Right ventricle myocardium inferior (tissue), 1 donor: ENCODE measurements at regions not wholly inside any gene's neighbourhood (a gene's known extent, or its start where the extent isn't known, plus 50 kb on each side); places are given as distances from the start of the nearest gene placed in this dataset.

Experiments
- ATAC-seq: fragments of 200-7000 bp; cut with Tn5 transposase; one replicate; pipeline ENCODE4 v1.9.1; 2020; ENCODE audit warnings: mild to moderate bottlenecking, moderate library complexity
- DNase-seq: peaks from one replicate; pipeline ENCODE4 v3.0.0; 2021; ENCODE audit errors: missing footprints
- intact Hi-C: fragments of 100-400 bp; cut with DNase I; formaldehyde crosslinking; loops from one replicate; pipeline ENCODE4 v1.11.0; 2022
- donor health status: DM: no; HTN: yes; CAD: no; lungs with severe emphysema.

- intact Hi-C loops = loop anchor here (5.0 kb wide), 1 partner anchor 47 kb away; no protein-coding TSS in a partner anchor
- no peak for ATAC-seq
- DNase-seq = peak; percentile 30
Observed at GRCh38 chr9:121550041-121550440, 50.4 kb upstream of the GGTA1 start.

- intact Hi-C loops = loop anchor here (5.0 kb wide), 1 partner anchor 46 kb away; no protein-coding TSS in a partner anchor
- DNase-seq (peak; percentile 88), ATAC-seq (peak; percentile 51)
Observed at GRCh38 chr9:121550569-121551512, 51.2 kb upstream of the GGTA1 start.

- intact Hi-C loops = loop anchor here (5.0 kb wide), 1 partner anchor 45 kb away; no protein-coding TSS in a partner anchor
Observed at GRCh38 chr9:121551985-121552753, 52.5 kb upstream of the GGTA1 start.

DNA sequence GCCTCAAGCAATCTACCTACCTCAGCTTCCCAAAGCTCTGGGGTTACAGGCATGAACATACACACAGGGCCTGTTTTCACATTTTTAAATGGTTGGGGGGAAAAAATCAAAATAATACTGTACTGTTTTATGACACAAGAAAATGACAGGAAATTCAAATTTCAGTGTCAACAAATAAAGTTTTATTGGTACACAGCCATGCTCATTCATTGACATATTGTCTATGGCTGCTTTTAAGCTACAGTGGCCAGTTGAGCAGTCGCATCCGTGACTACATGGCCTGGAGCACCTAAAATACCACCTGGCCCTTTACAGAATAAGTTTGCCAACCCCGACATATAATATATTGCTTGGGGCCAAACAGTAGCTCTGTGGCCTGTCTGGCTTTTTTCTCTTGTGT is 56.4 kb upstream of the GGTA1 start:
- no peak for ATAC-seq
- intact Hi-C loops = no loop called here
- DNase-seq = no peak

More at GRCh38 chr9:121551985-121552753, 52.5 kb upstream of the GGTA1 start:
- DNase-seq (peak; percentile 25), ATAC-seq (no peak)

DNA sequence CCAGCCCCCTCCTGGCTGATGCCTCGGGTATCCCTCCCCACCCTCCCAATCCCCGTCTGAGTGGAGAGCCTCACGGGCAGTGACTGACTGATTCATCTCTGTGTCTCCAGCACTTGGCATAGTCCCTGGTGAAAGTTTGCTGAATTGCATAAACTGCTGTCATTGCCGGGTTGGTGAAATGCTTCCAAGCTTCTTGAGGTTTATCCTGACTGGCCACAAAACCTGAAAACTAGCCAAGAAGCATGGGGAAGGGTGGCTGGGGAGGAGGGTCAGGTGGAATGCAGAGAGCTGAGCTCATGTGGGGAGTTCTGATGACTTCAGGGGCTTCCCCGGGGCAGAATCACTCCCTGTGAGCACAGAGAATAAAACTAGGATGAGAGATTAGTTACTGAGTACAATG is 56.9 kb upstream of the GGTA1 start:
- ATAC-seq (peak; percentile 58), DNase-seq (peak; percentile 32)
- intact Hi-C loops = no loop called here

DNA sequence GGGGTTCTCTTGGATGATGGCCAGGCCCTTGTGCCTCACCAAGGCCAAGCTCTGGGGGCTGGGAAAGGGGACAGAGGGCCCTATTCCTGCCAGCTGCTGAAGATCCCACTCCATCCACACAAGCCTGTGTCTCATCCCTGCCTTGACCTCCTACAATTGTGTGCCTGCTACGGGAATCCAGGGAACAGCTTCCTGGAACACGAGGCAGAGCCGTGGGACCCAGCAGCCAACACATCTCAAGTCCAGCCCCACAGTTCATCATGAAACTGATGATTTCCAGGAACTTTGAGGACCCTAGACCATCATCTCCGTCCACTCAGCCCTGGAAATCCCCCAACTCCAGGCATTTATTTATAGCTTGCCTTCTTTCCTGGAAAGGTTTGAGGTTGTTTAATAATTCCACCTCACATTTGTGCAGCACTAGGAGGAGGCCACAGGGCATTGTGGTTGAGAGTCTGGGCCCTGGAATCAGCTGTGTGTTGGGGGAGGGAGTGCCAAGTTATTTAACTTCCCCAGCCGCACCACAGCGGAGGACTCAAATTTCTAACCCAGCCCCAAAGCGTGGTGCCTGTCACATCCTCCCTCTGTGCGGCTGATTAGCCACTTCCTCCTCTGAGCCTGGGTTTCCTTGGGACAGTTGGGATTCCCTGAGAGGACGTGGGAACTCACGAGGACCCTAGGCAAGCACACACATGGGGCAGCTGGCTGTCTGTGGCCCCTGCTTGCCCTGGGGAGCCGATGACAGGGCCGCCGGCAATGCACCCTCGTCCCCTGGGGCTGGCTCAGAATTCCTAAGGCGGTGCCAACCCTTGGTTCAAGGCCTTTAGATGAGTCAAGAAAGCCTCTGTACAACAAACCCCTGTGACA is 58.2 kb upstream of the GGTA1 start:
- DNase-seq = peak; percentile 69
- intact Hi-C loops = no loop called here
- ATAC-seq = peak; percentile 80

DNA sequence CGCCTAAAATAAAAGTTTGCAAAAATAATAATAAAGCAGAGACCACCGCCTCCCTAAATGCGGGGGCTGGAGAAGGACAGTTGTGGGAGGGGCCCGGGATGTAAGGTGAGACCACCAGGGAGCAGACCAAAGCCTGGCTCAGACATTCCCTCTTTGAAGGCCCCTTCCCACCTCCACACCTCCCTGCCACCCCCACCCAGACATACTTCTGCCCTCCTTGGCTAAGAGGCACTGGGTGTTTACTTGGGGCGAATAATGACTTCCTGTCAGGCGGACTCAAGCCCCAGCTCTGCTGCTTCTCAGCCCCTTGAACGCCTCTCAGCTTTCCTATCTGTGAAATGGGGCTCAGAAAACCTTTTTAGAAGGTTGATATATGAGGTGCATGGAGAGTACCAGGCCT is 58.8 kb upstream of the GGTA1 start:
- no peak for ATAC-seq

GRCh38 chr9:121559183-121559582 is 59.5 kb upstream of the GGTA1 start:
- intact Hi-C loops = no loop called here
- DNase-seq (peak; percentile 34), ATAC-seq (no peak)

More for the DNA sequence above, 58.8 kb upstream of the GGTA1 start:
- intact Hi-C loops = no loop called here
- peak; percentile 20 for DNase-seq

DNA sequence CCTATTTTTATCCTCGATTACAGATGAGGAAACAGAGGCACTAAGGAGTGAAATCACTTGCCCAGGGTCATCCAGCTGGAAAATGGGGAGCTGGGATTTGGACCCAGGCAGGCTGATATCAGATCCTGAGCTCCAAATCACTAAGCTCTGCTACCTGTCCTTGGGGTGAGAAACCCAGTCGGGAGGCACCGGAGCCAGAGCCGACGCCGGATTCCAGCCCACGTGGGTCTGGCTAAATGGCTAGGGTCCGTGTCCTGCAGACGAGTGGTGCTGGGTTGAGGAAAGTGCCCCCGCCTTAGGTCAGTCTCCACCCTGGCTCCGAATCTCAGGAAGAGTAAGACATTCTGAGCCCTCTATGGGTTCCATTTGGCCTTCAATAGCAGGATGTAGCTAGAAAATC is 61.3 kb upstream of the GGTA1 start:
- ATAC-seq = no peak
- DNase-seq = peak; percentile 35
- intact Hi-C loops = no loop called here

DNA sequence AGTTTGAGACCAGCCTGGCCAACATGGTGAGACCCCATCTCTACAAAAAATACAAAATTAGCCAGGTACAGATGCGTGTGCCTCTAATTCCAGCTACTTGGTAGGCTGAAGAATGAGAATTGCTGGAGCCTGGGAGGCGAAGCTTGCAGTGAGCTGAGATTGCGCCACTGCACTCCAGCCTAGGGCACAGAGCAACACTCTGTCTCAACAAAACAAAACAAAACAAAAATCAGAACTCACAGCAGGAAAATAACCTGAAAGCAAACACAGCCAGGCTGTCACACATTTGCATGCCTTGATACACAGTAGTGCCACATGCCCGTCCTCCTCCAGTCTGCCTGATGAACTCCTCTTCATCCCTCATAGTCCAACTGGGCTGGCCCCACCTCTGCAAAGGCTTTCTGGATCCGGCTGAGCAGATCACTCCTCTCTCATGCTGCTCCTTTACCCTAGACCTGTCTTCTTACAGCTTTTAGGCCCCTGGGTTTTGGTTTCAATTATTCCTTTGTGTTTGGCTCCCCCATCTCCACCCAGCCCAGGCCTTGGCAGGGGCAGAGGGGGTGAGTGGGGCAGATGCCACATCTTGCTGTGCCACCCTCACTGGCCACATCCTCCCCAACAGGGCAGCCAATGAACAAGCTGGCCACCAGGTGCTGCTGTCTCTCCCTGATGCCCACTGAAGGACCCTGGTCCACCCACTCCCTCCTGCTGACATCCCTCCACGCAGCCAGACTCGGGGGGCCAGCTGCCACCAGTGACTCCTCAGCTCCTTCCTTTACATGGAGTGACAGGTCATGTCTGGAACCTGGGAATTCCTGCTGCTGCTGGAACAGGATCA is 62.0 kb upstream of the GGTA1 start:
- intact Hi-C loops = no loop called here
- no peak for ATAC-seq
- peak; percentile 18 for DNase-seq

DNA sequence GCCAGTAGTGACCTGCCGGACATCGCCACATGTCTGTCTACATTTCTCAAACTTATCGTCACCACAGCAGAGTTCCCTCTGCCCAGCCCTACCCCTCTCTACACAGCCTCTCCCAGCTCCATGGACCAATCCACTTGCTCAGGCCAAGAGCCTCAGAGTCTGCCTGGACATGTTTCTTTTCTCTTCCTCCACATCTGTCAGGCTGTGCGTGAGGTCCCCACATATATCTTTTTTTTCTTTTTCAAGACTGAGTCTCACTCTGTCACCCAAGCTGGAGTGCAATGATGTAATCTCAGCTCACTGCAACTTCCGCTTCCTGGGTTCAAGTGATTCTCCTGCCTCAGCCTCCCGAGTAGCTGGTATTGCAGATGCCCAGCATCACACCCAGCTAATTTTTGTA is 62.7 kb upstream of the GGTA1 start:
- DNase-seq = no peak
- intact Hi-C loops = no loop called here
- ATAC-seq = no peak

- ATAC-seq (no peak), DNase-seq (no peak)
- intact Hi-C loops = no loop called here
Observed at GRCh38 chr9:121563425-121563824, 63.8 kb upstream of the GGTA1 start.

DNA sequence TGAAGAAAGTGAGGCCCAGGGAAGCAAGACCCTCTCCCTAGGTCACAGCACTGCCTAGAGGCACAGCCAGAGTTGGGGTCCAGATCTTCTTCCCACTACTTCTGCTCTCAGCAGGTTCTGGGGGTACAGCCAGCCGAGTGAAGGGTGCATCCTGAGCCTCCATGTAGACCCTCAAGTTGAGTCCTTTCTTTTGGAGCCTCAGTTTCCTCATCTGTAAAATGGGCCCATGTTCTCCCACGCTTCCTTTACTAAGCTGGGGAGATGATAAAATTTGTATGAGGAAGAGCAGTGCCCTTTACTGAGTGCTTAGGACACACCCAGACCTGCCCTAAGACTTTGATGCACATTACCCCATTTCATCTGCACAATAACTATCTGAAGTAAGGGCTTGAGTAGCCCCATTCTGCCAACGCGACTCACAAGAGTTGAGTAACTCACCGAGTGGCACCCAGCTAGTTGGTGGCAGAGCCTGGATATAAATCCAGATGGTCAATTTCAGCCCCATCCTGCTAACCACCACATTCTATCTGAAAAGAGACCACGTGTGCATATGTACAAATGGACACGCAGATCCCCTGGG is 64.3 kb upstream of the GGTA1 start:
- intact Hi-C loops = no loop called here
- no peak for ATAC-seq

GRCh38 chr9:121564504-121565260 is 65.0 kb upstream of the GGTA1 start:
- intact Hi-C loops = no loop called here
- no peak for ATAC-seq
- DNase-seq = no peak

More for the DNA sequence above, 64.3 kb upstream of the GGTA1 start:
- DNase-seq = no peak

GRCh38 chr9:121566481-121567465 is 67.1 kb upstream of the GGTA1 start:
- intact Hi-C loops = loop anchor here (1.0 kb wide), 1 partner anchor 32 kb away; no protein-coding TSS in a partner anchor
- DNase-seq (peak; percentile 73), ATAC-seq (peak; percentile 59)
